Stomach (tissue), 4 donors: ENCODE measurements at regions not wholly inside any gene's neighbourhood (a gene's known extent, or its start where the extent isn't known, plus 50 kb on each side); places are given as distances from the start of the nearest gene placed in this dataset.

Source experiments
- CTCF ChIP-seq, 7 experiments: fragments of 450-650 bp in 4 of 7; fragments of 200-600 bp in 3 of 7; sonication (generic) in 3 of 7; IDR thresholded peaks; one replicate each; pipeline ENCODE4 v1.5.1; 2016 to 2019; ENCODE audit warnings: antibody characterized with exemption in 7 of 7, control low read depth in 2 of 7, mild to moderate bottlenecking in 1 of 7
- POLR2A ChIP-seq, 4 donors: fragments of 450-650 bp; IDR thresholded peaks; one replicate each; pipeline ENCODE4 v1.6.1; 2016; ENCODE audit warnings: antibody characterized with exemption in 4 of 4, control low read depth in 2 of 4, mild to moderate bottlenecking in 1 of 4, moderate library complexity in 1 of 4

DNA sequence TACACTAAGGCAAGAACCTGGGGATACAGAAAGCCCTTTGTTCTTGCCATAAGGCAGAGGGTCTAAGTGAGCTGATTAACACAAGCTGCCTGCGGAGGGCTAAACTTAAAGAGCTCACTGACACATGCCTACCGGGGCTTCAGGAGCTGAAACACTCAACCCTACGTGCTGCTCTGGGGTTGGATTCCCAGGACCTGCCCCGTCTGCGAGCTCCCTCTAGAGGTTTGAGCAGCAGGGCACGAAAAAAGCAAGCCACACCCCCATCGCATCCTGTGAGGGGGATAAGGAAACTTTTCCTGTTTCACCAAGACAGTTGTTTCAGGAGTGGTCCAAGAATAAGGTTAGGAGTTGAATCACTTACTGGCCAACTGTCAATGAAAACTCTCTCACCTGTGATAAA lies 562.1 kb downstream of the TMX3 start:
- TF ChIP-seq CTCF (IDR thresholded peaks at IDR 0.05) (no peak), POLR2A (IDR thresholded peaks at IDR 0.05) (no peak)
